Type B pancreatic cell (in vitro differentiated cells): ENCODE measurements at regions not wholly inside any gene's neighbourhood (a gene's known extent, or its start where the extent isn't known, plus 50 kb on each side); places are given as distances from the start of the nearest gene placed in this dataset.
A peak's percentile ranks its signal among the peaks of the same experiment; 100 is the strongest.

Experiments used
- DNase-seq: peaks from one replicate; pipeline ENCODE4 v3.0.0; 2021; ENCODE audit warnings: mixed read lengths; ENCODE audit not compliant: unreplicated experiment; ENCODE audit errors: extremely low spot score
- H3K27ac Mint-ChIP-seq: 2 replicates; pipeline ENCODE4 v1.8.0; 2021; ENCODE audit warnings: mild to moderate bottlenecking, mixed read lengths
- H3K27me3 Mint-ChIP-seq: 2 replicates; pipeline ENCODE4 v1.8.0; 2021; ENCODE audit warnings: mixed read lengths
- H3K36me3 Mint-ChIP-seq: 2 replicates; pipeline ENCODE4 v1.8.0; 2021; ENCODE audit warnings: mixed read lengths
- H3K4me1 Mint-ChIP-seq: one replicate; pipeline ENCODE4 v1.8.0; 2021; ENCODE audit warnings: mixed read lengths; ENCODE audit not compliant: unreplicated experiment
- H3K4me3 Mint-ChIP-seq: 2 replicates; pipeline ENCODE4 v1.8.0; 2021; ENCODE audit warnings: mild to moderate bottlenecking, mixed read lengths
- H3K9me3 Mint-ChIP-seq: 2 replicates; pipeline ENCODE4 v1.8.0; 2021; ENCODE audit warnings: mixed read lengths
- CTCF ChIP-seq: fragments of 200-600 bp; sonication (generic); conservative IDR thresholded peaks from 2 replicates; pipeline ENCODE4 v1.5.0; 2021; ENCODE audit warnings: antibody characterized with exemption, mild to moderate bottlenecking

- Mint-ChIP-seq H3K27me3 (peaks cover 9% of the 10 kb centered on the region), H3K4me1 (peaks cover 12% of the 10 kb centered on the region), H3K27ac (no peak overlapping the region), H3K36me3 (no peaks in the 10 kb centered on the region), H3K9me3 (no peaks in the 10 kb centered on the region), H3K4me3 (no peak overlapping the region)
- peak; percentile 22 for DNase-seq
- no peak for TF ChIP-seq CTCF
Measured at GRCh38 chr14:76708771-76709170, 52.5 kb upstream of the VASH1 start.

GRCh38 chr14:76710056-76711010 lies 50.9 kb upstream of the VASH1 start:
- Mint-ChIP-seq H3K4me1 (peaks cover 14% of the 10 kb centered on the region), H3K27me3 (peaks cover 8% of the 10 kb centered on the region), H3K27ac (no peak overlapping the region), H3K36me3 (no peaks in the 10 kb centered on the region), H3K9me3 (no peaks in the 10 kb centered on the region), H3K4me3 (no peak overlapping the region)
- DNase-seq, result peak; percentile 6
- TF ChIP-seq CTCF, result peak; percentile 88
